ENCODE measurements at regions not wholly inside any gene's neighbourhood (a gene's known extent, or its start where the extent isn't known, plus 50 kb on each side); places are given as distances from the start of the nearest gene placed in this dataset.

DNA sequence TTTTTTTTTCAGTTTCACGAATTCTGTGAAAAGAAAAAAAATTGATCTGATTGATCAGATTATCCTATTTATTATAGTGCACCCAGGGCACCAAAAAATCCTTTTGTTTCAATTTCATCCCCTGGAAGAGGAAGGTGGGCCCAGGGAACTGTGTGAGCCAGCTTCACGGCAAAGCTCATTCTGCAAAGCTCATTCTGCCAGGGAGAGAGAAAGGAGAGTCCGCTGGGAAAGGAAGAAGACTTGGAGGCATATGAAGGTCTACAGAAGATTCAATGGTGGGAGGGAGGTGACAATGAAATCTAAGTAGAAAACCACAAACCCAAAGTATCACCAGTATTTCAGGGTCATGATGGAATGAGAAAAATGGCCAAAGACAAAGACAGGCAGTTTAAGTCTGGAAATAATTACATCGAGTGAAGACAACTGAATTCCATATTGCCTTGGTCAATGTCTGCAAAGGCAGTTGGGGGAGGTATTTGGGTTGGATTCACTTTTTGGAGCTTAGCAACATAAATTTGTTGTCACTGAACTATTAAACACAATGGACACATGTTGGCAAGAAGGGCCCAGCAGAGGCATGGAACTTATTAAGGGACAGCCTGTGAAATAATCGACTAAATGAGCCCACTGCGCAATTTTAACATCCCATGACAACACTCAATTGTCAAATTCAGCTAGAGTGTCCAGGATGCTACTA is 587.8 kb upstream of the MKI67 start:
- ATAC-seq (ENCODE audit: low read depth), result no peak
- Histone ChIP-seq H3K36me3 (ENCODE audit: low read depth) (no peaks in the 10 kb centered on the region), H3K4me1 (ENCODE audit: insufficient read depth, poor library complexity, severe bottlenecking) (no peaks in the 10 kb centered on the region), H3K27me3 (ENCODE audit: insufficient read depth, poor library complexity, severe bottlenecking) (no peaks in the 10 kb centered on the region), H3K9me3 (ENCODE audit: severe bottlenecking) (no peaks in the 10 kb centered on the region), H3K4me3 (ENCODE audit: severe bottlenecking) (no peak overlapping the region), H3K27ac (ENCODE audit: poor library complexity, severe bottlenecking) (no peak overlapping the region)
- DNase-seq (ENCODE audit: low spot score), result no peak
- no peak for TF ChIP-seq CTCF (IDR thresholded peaks at IDR 0.05; ENCODE audit: poor library complexity, severe bottlenecking)

- Histone ChIP-seq H3K4me3 (ENCODE audit: severe bottlenecking) (no peak overlapping the region), H3K36me3 (ENCODE audit: low read depth) (no peaks in the 10 kb centered on the region), H3K27ac (ENCODE audit: poor library complexity, severe bottlenecking) (no peak overlapping the region), H3K27me3 (ENCODE audit: insufficient read depth, poor library complexity, severe bottlenecking) (no peaks in the 10 kb centered on the region), H3K4me1 (ENCODE audit: insufficient read depth, poor library complexity, severe bottlenecking) (no peaks in the 10 kb centered on the region), H3K9me3 (ENCODE audit: severe bottlenecking) (no peaks in the 10 kb centered on the region)
- TF ChIP-seq CTCF (IDR thresholded peaks at IDR 0.05; ENCODE audit: poor library complexity, severe bottlenecking), result no peak
- no peak for ATAC-seq (ENCODE audit: low read depth)
- DNase-seq (ENCODE audit: low spot score), result no peak
Measured at GRCh38 chr10:128714644-128715415, 588.6 kb upstream of the MKI67 start.

GRCh38 chr10:128716181-128716580 is 590.0 kb upstream of the MKI67 start:
- TF ChIP-seq CTCF (IDR thresholded peaks at IDR 0.05; ENCODE audit: poor library complexity, severe bottlenecking), result no peak
- no peak overlapping the region for H3K27ac ChIP-seq (ENCODE audit: poor library complexity, severe bottlenecking)
- H3K27me3 ChIP-seq (ENCODE audit: insufficient read depth, poor library complexity, severe bottlenecking), result no peaks in the 10 kb centered on the region
- ATAC-seq (ENCODE audit: low read depth) (no peak), DNase-seq (ENCODE audit: low spot score) (no peak)
- no peaks in the 10 kb centered on the region for H3K4me1 ChIP-seq (ENCODE audit: insufficient read depth, poor library complexity, severe bottlenecking)
- no peaks in the 10 kb centered on the region for H3K9me3 ChIP-seq (ENCODE audit: severe bottlenecking)
- no peaks in the 10 kb centered on the region for H3K36me3 ChIP-seq (ENCODE audit: low read depth)
- H3K4me3 ChIP-seq (ENCODE audit: severe bottlenecking), result no peak overlapping the region

DNA sequence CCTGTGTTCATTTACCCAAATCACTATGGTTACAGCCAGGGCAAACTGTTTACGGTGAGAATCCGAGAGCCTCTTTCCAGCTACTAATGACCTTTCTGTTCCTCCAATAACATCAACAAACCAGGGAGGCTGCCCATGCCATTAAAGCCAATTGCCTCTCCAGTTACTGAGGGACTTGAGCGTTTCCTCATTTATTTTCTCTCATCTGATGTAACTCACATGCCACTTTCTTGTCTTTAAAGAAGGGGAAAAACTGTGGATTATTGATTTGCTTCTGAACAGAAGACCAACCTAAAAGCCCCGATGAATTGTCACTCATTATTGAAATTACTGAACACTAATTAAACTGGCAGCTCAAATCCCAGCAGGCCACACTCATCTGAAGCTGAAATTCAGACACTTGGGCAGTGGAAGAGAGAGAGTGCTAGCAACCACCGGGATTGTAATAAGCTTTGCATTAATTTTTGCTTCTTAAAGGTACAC is 595.8 kb upstream of the MKI67 start:
- DNase-seq (ENCODE audit: low spot score), result no peak
- H3K27ac ChIP-seq (ENCODE audit: poor library complexity, severe bottlenecking), result no peak overlapping the region
- ATAC-seq (ENCODE audit: low read depth), result no peak
- TF ChIP-seq CTCF (IDR thresholded peaks at IDR 0.05; ENCODE audit: poor library complexity, severe bottlenecking), result no peak
- no peaks in the 10 kb centered on the region for H3K4me1 ChIP-seq (ENCODE audit: insufficient read depth, poor library complexity, severe bottlenecking)
- H3K27me3 ChIP-seq (ENCODE audit: insufficient read depth, poor library complexity, severe bottlenecking), result no peaks in the 10 kb centered on the region
- H3K4me3 ChIP-seq (ENCODE audit: severe bottlenecking), result no peak overlapping the region
- H3K9me3 ChIP-seq (ENCODE audit: severe bottlenecking), result no peaks in the 10 kb centered on the region
- no peaks in the 10 kb centered on the region for H3K36me3 ChIP-seq (ENCODE audit: low read depth)

- H3K36me3 ChIP-seq (ENCODE audit: low read depth), result no peaks in the 10 kb centered on the region
- DNase-seq (ENCODE audit: low spot score), result no peak
- no peaks in the 10 kb centered on the region for H3K4me1 ChIP-seq (ENCODE audit: insufficient read depth, poor library complexity, severe bottlenecking)
- H3K27ac ChIP-seq (ENCODE audit: poor library complexity, severe bottlenecking), result no peak overlapping the region
- no peak overlapping the region for H3K4me3 ChIP-seq (ENCODE audit: severe bottlenecking)
- H3K9me3 ChIP-seq (ENCODE audit: severe bottlenecking), result no peaks in the 10 kb centered on the region
- TF ChIP-seq CTCF (IDR thresholded peaks at IDR 0.05; ENCODE audit: poor library complexity, severe bottlenecking), result no peak
- no peaks in the 10 kb centered on the region for H3K27me3 ChIP-seq (ENCODE audit: insufficient read depth, poor library complexity, severe bottlenecking)
- no peak for ATAC-seq (ENCODE audit: low read depth)
Measured at GRCh38 chr10:128722947-128723346, 596.7 kb upstream of the MKI67 start.

Data from RWPE2 (cell line).